Activated T-cell treated with anti-CD3 and anti-CD28 coated beads for 4 hours (primary cell): ENCODE measurements at regions not wholly inside any gene's neighbourhood (a gene's known extent, or its start where the extent isn't known, plus 50 kb on each side); places are given as distances from the start of the nearest gene placed in this dataset.
"Not testable (repeated sequence)": the region's sequence is repeated elsewhere in the genome, so short reads cannot be mapped to it uniquely, and the experiment has no call there.

ENCODE experiments used
- DNase-seq: peaks from one replicate; pipeline ENCODE4 v3.0.0-alpha.2; 2020

- not testable (repeated sequence) for DNase-seq
Observed at GRCh38 chr20:47845382-47845977, 60.2 kb upstream of the SULF2 start.

- not testable (repeated sequence) for DNase-seq
Observed at GRCh38 chr20:47844568-47844906, 59.3 kb upstream of the SULF2 start.

GRCh38 chr20:47843886-47844567 is 58.7 kb upstream of the SULF2 start:
- DNase-seq: no peak

- not testable (repeated sequence) for DNase-seq
Observed at GRCh38 chr20:47842950-47843349, 57.7 kb upstream of the SULF2 start.

GRCh38 chr20:47842004-47842403 is 56.7 kb upstream of the SULF2 start:
- not testable (repeated sequence) for DNase-seq

GRCh38 chr20:47836256-47836817 is 51.1 kb upstream of the SULF2 start:
- not testable (repeated sequence) for DNase-seq
